GM18507 (cell line): ENCODE measurements at regions not wholly inside any gene's neighbourhood (a gene's known extent, or its start where the extent isn't known, plus 50 kb on each side); places are given as distances from the start of the nearest gene placed in this dataset.
"Not testable (repeated sequence)": the region's sequence is repeated elsewhere in the genome, so short reads cannot be mapped to it uniquely, and the experiment has no call there.

ENCODE experiments used
- DNase-seq: peaks from one replicate; pipeline ENCODE4 v3.0.0; 2011; ENCODE audit warnings: low read depth; ENCODE audit not compliant: insufficient read length; ENCODE audit errors: extremely low spot score
- FAIRE-seq: peaks from 2 replicates; lab custom pipeline; 2011; peaks lifted over from hg19 to GRCh38; lab: Jason Lieb, UNC

DNA sequence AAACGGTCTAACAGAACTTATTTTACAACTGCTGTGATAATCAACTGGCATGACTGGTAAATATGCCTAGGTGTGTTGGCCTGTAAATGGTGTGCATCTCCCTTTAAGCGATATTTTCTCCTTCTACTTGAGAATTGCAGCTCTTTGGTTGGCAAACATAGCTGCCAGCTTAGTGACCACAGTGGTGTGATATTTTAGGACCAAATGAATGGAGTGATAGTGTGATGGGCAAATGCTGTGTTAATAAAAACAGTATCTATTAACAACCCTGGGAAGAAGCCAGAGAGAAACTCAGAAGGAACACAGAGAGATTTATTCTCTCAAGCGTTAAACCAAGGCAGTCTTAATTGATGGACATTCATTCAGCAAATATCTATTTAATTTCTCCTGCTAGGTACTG lies 278.4 kb downstream of the AACS start:
- no peak for FAIRE-seq
- no peak for DNase-seq

- FAIRE-seq, result no peak
- no peak for DNase-seq
Observed at GRCh38 chr12:125346362-125346761, 281.1 kb downstream of the AACS start.

- FAIRE-seq (no peak), DNase-seq (no peak)
Observed at GRCh38 chr12:125351788-125352187, 286.6 kb downstream of the AACS start.

- not testable (repeated sequence) for DNase-seq, FAIRE-seq
Observed at GRCh38 chr12:125353002-125353401, 287.8 kb downstream of the AACS start.

GRCh38 chr12:125353871-125354270 lies 288.6 kb downstream of the AACS start:
- no peak for FAIRE-seq
- no peak for DNase-seq

GRCh38 chr12:125355614-125356013 lies 290.4 kb downstream of the AACS start:
- no peak for DNase-seq
- FAIRE-seq, result no peak

DNA sequence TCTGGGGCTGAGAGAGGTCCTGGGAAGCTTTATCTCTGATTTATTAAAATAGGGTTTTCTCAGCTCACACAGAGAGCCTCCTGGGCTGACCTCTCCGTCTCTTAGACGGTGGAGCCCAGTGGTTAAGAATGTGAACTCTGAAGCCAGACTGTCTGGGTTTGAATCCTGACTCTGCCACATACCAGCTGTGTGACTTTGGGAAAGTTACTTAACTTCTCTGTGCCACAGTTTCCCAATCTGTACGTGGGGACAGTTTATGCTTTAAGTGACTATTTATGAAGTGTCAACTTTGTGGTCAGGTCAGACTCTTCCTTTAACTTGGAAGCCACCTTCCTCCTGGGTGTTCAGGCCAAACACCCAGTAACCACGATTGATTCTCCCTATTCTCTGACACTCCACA lies 290.9 kb downstream of the AACS start:
- FAIRE-seq, result no peak

DNA sequence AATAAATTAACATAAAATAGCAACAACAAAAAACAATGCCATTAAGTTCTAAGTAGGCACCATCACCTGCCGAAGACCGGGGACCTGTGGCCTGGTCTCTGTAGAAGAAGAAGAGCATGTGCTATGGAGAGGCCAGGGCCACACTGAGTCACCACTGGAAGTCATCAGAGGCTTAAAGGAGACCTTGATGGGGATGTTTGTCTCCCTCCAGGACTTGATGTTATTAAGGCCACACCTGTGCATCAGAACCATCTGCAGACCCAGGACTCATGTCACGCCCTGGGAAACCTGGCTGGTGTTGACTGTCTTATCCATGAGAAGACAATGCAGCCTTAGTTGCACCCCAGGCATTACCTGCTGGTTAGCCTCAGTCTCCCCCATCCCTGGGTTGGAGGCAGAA lies 292.3 kb downstream of the AACS start:
- FAIRE-seq (no peak), DNase-seq (no peak)

More for the DNA sequence above, 290.9 kb downstream of the AACS start:
- DNase-seq, result no peak

GRCh38 chr12:125360540-125360939 lies 295.3 kb downstream of the AACS start:
- FAIRE-seq, result no peak

DNA sequence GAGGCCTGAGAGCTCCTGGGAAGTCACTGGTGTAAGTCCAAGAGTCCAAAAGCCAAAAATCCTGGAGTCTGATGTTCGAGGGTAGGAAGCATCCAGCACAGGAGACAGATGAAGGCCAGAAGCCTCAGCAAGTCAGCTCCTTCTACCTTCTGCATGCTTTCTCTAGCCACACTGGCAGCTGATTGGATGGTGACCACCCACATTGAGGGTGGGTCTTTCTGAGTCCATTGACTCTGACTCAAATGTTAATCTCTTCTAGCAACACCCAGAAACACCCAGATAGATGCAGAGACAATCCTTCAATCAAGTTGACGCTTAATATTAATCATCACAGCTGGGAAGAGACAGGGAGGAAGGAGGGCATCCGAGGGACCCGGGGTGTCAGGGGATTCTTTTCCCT lies 305.8 kb downstream of the AACS start:
- DNase-seq (no peak), FAIRE-seq (no peak)

More at GRCh38 chr12:125360540-125360939, 295.3 kb downstream of the AACS start:
- DNase-seq, result no peak

DNA sequence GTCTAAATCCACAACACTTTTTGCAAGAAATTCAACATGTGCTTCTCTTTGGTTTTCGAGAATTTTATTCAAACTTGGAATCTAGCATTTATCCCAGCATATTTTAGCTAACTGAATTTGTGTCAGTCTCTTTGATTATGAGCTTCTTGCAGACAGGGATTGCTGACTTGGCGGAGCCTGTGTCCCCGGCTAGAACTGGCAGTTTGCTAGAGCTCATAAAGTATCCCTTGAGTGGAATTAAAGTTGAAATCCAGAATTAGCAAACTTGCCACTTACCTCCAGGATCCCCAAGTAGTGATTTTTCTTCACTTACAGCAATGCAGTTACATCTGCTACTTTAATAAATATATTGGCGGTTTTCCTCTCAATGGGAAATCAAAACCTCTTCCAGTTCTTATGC lies 306.9 kb downstream of the AACS start:
- FAIRE-seq (no peak), DNase-seq (no peak)

DNA sequence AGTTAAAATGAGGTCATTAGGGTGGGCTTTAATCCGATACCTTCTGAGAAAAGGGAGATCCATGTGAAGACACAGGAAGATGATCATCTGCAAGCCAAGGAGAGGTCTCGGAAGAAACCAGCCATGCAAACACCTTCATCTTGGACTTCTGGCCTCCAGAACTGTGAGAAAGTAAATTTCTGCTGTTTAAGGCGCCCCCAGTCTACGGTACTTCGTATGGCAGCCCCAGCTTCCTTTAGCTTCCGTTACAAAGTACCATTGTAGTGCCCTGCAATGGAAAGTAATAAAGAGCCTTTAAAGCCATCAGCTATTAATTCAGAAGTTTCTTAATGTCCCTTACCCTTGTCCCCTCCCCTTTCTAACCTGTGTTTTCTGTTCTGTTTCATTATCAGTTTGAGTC lies 308.1 kb downstream of the AACS start:
- no peak for DNase-seq
- no peak for FAIRE-seq

GRCh38 chr12:125376422-125376821 lies 311.2 kb downstream of the AACS start:
- no peak for FAIRE-seq
- DNase-seq, result no peak

DNA sequence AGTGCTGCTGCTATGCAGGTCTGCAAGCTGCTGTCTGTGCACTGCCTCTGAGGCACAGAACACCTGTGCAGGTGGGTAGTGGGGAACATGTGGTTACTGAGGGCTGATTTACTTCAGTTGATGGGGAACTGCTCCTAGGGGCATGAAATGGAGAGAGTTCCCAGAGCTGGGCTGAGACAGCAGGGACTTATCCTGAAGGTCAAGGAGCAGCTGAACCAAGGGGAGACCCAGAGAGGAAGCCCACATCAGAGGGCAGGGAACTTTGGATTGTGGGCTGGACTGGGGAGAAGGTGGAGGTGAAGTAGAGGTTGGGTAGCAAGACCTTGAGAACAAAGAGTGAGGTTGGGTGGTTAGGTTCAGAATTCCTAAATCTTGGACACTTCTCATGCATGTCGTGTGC lies 311.9 kb downstream of the AACS start:
- FAIRE-seq, result no peak
- no peak for DNase-seq

GRCh38 chr12:125381373-125381772 lies 316.1 kb downstream of the AACS start:
- FAIRE-seq (no peak), DNase-seq (no peak)

- DNase-seq, result no peak
- FAIRE-seq, result no peak
Observed at GRCh38 chr12:125382926-125383325, 317.7 kb downstream of the AACS start.

DNA sequence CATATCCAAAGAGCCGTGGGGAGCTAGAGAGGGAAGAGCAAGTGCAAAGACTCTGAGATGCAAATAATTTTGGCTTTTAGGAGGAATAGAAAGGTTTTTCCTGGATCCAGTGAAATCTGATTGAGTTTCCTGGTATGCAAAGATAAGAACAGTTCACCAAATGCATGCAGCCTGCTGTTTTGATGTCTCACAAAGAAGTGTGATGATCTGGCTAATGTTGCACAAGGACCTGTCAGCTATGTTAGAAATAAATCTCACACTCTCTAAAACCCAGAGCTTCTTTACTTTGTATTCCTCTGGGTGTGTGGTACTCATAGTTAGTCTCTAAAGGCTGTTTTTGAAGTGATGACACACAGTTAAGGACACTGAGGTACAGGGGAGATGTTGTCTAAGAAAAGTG lies 321.4 kb downstream of the AACS start:
- DNase-seq (no peak), FAIRE-seq (no peak)

GRCh38 chr12:125387206-125387605 lies 322.0 kb downstream of the AACS start:
- no peak for FAIRE-seq
- no peak for DNase-seq

- DNase-seq (no peak), FAIRE-seq (no peak)
Observed at GRCh38 chr12:125389061-125389697, 323.9 kb downstream of the AACS start.

DNA sequence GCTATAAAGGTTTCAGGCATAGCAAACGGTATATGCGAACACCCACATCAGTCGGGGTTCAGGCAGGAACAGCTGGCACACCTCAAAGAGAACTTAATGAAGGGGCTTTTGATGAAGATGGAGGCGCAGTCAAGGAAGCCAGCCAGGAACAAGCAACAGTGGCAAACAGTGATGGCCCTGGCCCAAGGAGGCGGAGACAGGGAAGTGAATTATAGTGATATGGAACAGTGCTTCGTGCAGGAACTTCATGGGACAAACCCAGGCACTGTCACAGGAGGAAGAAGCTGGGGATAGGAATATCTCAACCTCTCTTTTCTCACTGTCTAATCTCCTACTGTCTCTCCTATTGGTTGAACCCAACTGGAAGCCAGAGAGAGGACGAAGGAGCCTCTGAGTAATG lies 328.3 kb downstream of the AACS start:
- DNase-seq (no peak), FAIRE-seq (no peak)

- DNase-seq (no peak), FAIRE-seq (no peak)
Observed at GRCh38 chr12:125395583-125396215, 330.5 kb downstream of the AACS start.
